ENCODE measurements at regions not wholly inside any gene's neighbourhood (a gene's known extent, or its start where the extent isn't known, plus 50 kb on each side); places are given as distances from the start of the nearest gene placed in this dataset.

DNA sequence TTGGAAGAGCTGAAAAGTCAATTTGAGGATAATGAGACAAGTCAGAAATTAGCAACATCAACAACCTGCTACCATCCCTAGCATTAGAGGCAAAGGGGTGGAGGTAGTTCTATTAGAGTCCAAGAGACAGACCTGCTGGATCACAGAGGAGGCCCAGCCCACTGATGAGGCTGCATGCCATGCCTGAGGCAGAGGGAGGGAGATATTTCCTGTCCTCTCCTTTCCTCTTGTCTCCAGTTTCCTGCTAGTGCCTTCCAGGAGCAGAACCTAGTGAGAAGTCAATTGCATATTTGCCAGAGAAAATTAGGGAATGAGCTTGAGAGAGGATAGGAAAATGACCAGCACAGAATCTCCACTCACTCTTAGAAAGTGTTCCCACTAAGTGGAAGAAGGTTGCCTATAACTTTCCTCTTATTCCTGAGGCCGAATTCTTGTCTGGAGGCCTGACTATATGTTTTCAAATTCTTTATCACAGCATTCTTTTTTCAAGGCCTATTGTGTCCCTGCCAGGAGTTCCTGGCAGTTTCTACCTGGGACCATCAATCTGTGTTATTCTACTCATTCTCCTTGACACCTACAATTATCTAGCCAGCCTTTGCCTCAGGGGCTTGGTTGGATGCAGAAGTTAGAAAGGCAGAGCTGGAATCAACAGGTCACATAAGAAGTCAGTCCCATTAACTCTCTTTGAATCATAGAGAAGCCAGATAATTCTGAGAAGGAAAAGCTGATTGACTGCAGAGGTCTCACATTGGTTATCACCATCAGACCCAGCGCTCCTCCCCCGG is 121.9 kb downstream of the EMP1 start:
- H3K27me3 Mint-ChIP-seq: peaks cover 9% of the 10 kb centered on the region

GRCh38 chr12:13316587-13317246 is 120.2 kb downstream of the EMP1 start:
- DNase-seq: no peak
- H3K4me3 Mint-ChIP-seq: no peak overlapping the region
- no peak overlapping the region for H3K27ac Mint-ChIP-seq
- no peaks in the 10 kb centered on the region for H3K4me1 Mint-ChIP-seq
- intact Hi-C loops (cut with micrococcal nuclease): no loop called here
- peaks cover 14% of the 10 kb centered on the region for H3K27me3 Mint-ChIP-seq
- H3K9me3 Mint-ChIP-seq: no peaks in the 10 kb centered on the region
- no peaks in the 10 kb centered on the region for H3K36me3 Mint-ChIP-seq (ENCODE audit: low read depth)

More for the DNA sequence above, 121.9 kb downstream of the EMP1 start:
- Mint-ChIP-seq H3K36me3 (ENCODE audit: low read depth) (no peaks in the 10 kb centered on the region), H3K4me3 (no peak overlapping the region), H3K4me1 (no peaks in the 10 kb centered on the region), H3K9me3 (no peaks in the 10 kb centered on the region), H3K27ac (no peak overlapping the region)
- intact Hi-C loops (cut with micrococcal nuclease): no loop called here
- DNase-seq: no peak

DNA sequence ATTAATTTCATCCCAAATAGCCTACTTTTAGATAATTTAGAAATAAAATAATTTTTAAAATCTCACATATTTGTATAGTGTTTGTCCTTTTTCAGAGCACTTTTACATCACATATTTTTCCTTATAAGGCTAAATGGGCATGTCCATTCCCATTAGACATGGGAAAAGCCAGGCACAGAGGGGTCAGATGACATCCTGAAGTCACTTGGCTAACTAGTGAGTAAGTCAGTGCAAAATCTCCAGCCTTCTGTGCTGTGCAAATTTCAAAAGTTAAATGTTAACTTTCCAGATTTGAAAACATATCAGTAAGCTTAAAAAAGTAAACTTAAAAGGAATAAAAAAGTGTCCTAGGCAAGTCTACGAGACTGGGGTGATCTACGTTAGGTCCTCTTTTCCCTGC is 117.4 kb downstream of the EMP1 start:
- Mint-ChIP-seq H3K4me3 (no peak overlapping the region), H3K27ac (no peak overlapping the region), H3K4me1 (no peaks in the 10 kb centered on the region), H3K36me3 (ENCODE audit: low read depth) (no peaks in the 10 kb centered on the region), H3K9me3 (no peaks in the 10 kb centered on the region), H3K27me3 (peaks cover 10% of the 10 kb centered on the region)
- DNase-seq: no peak
- intact Hi-C loops (cut with micrococcal nuclease): no loop called here

DNA sequence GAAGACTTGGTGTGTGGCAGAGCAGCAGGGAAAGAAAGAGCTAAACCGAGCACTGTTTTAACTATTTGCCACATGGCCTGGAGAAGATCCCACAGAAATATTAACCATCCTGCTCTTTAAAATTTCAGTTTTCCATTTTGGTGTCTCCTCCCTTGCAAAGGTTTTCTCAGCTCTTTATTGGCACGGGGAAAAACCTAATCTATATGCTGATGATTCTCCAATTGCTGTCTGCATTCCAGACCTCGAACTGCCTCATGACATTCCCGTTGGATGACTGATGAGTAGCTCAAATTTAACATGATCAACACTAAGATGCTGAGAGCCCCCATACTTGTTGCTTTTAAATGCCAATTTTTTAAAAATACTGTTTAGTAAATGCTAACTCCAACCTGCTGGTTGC is 115.0 kb downstream of the EMP1 start:
- Mint-ChIP-seq H3K27ac (no peak overlapping the region), H3K27me3 (peaks cover 16% of the 10 kb centered on the region), H3K36me3 (ENCODE audit: low read depth) (no peaks in the 10 kb centered on the region), H3K9me3 (no peaks in the 10 kb centered on the region), H3K4me3 (no peak overlapping the region), H3K4me1 (no peaks in the 10 kb centered on the region)
- DNase-seq: no peak
- intact Hi-C loops (cut with micrococcal nuclease): no loop called here

- H3K4me1 Mint-ChIP-seq: no peaks in the 10 kb centered on the region
- H3K27me3 Mint-ChIP-seq: peaks cover 20% of the 10 kb centered on the region
- H3K36me3 Mint-ChIP-seq (ENCODE audit: low read depth): no peaks in the 10 kb centered on the region
- H3K4me3 Mint-ChIP-seq: no peak overlapping the region
- no peaks in the 10 kb centered on the region for H3K9me3 Mint-ChIP-seq
- no peak for DNase-seq
- intact Hi-C loops (cut with micrococcal nuclease): no loop called here
- no peak overlapping the region for H3K27ac Mint-ChIP-seq
Measured at GRCh38 chr12:13307143-13307816, 110.8 kb downstream of the EMP1 start.

DNA sequence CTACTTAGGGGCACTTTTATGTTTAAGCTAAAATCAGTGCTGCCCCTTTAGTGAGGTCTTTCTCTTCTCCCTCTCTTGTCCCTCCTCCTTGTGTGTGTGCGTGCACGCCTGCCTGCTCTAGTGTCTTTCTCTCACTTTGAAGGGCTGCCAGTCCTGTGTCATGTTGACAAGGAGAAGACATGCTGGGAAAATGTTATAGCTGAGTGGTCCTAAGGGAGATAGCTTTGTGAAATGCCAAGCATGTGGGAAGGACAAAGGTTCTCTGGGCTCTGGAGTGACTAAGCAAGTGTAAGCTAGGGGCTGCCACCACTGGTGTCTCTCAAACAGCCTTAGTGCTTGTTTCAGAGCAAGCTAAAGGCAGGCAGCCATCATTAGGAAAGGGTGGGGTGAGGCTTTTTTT is 108.4 kb downstream of the EMP1 start:
- Mint-ChIP-seq H3K36me3 (ENCODE audit: low read depth) (no peaks in the 10 kb centered on the region), H3K9me3 (no peaks in the 10 kb centered on the region), H3K4me1 (no peaks in the 10 kb centered on the region), H3K27ac (no peak overlapping the region), H3K27me3 (peaks cover 18% of the 10 kb centered on the region), H3K4me3 (no peak overlapping the region)
- DNase-seq: no peak
- intact Hi-C loops (cut with micrococcal nuclease): no loop called here

GRCh38 chr12:13299457-13299856 is 102.9 kb downstream of the EMP1 start:
- Mint-ChIP-seq H3K4me3 (no peak overlapping the region), H3K27ac (no peak overlapping the region), H3K9me3 (no peaks in the 10 kb centered on the region), H3K4me1 (no peaks in the 10 kb centered on the region), H3K36me3 (ENCODE audit: low read depth) (no peaks in the 10 kb centered on the region), H3K27me3 (peaks cover 9% of the 10 kb centered on the region)
- no peak for DNase-seq
- intact Hi-C loops (cut with micrococcal nuclease): no loop called here

GRCh38 chr12:13293096-13293495 is 96.6 kb downstream of the EMP1 start:
- intact Hi-C loops (cut with micrococcal nuclease): no loop called here
- no peaks in the 10 kb centered on the region for H3K9me3 Mint-ChIP-seq
- H3K27me3 Mint-ChIP-seq: peaks cover 2% of the 10 kb centered on the region
- H3K27ac Mint-ChIP-seq: no peak overlapping the region
- H3K4me3 Mint-ChIP-seq: no peak overlapping the region
- DNase-seq: no peak
- H3K36me3 Mint-ChIP-seq (ENCODE audit: low read depth): no peaks in the 10 kb centered on the region
- no peaks in the 10 kb centered on the region for H3K4me1 Mint-ChIP-seq

- Mint-ChIP-seq H3K36me3 (ENCODE audit: low read depth) (no peaks in the 10 kb centered on the region), H3K27me3 (peaks cover 9% of the 10 kb centered on the region), H3K27ac (no peak overlapping the region), H3K9me3 (no peaks in the 10 kb centered on the region), H3K4me1 (no peaks in the 10 kb centered on the region), H3K4me3 (no peak overlapping the region)
- intact Hi-C loops (cut with micrococcal nuclease): loop anchor here (10.0 kb wide), 1 partner anchor 375 kb away; no protein-coding TSS in a partner anchor
- DNase-seq: no peak
Measured at GRCh38 chr12:13289653-13290289, 93.2 kb downstream of the EMP1 start.

GRCh38 chr12:13288937-13289652 is 92.6 kb downstream of the EMP1 start:
- Mint-ChIP-seq H3K27me3 (peaks cover 9% of the 10 kb centered on the region), H3K27ac (no peak overlapping the region), H3K9me3 (no peaks in the 10 kb centered on the region), H3K4me1 (no peaks in the 10 kb centered on the region), H3K36me3 (ENCODE audit: low read depth) (no peaks in the 10 kb centered on the region), H3K4me3 (no peak overlapping the region)
- intact Hi-C loops (cut with micrococcal nuclease): loop anchor here (10.0 kb wide), 1 partner anchor 376 kb away; no protein-coding TSS in a partner anchor
- no peak for DNase-seq

- H3K9me3 Mint-ChIP-seq: no peaks in the 10 kb centered on the region
- H3K4me1 Mint-ChIP-seq: no peaks in the 10 kb centered on the region
- no peak overlapping the region for H3K27ac Mint-ChIP-seq
- H3K27me3 Mint-ChIP-seq: peaks cover 9% of the 10 kb centered on the region
- no peaks in the 10 kb centered on the region for H3K36me3 Mint-ChIP-seq (ENCODE audit: low read depth)
- DNase-seq: no peak
- H3K4me3 Mint-ChIP-seq: no peak overlapping the region
- intact Hi-C loops (cut with micrococcal nuclease): loop anchor here (10.0 kb wide), 1 partner anchor 376 kb away; no protein-coding TSS in a partner anchor
Measured at GRCh38 chr12:13288501-13288900, 92.0 kb downstream of the EMP1 start.

- no peak for DNase-seq
- H3K4me1 Mint-ChIP-seq: no peaks in the 10 kb centered on the region
- no peaks in the 10 kb centered on the region for H3K36me3 Mint-ChIP-seq (ENCODE audit: low read depth)
- intact Hi-C loops (cut with micrococcal nuclease): loop anchor here (10.0 kb wide), 1 partner anchor 381 kb away; no protein-coding TSS in a partner anchor
- no peak overlapping the region for H3K4me3 Mint-ChIP-seq
- no peak overlapping the region for H3K27ac Mint-ChIP-seq
- H3K27me3 Mint-ChIP-seq: peaks cover 12% of the 10 kb centered on the region
- no peaks in the 10 kb centered on the region for H3K9me3 Mint-ChIP-seq
Measured at GRCh38 chr12:13283867-13284266, 87.3 kb downstream of the EMP1 start.

- peaks cover 3% of the 10 kb centered on the region for H3K4me1 Mint-ChIP-seq
- no peaks in the 10 kb centered on the region for H3K9me3 Mint-ChIP-seq
- intact Hi-C loops (cut with micrococcal nuclease): loop anchor here (10.0 kb wide), 1 partner anchor 382 kb away; no protein-coding TSS in a partner anchor
- no peaks in the 10 kb centered on the region for H3K36me3 Mint-ChIP-seq (ENCODE audit: low read depth)
- H3K27me3 Mint-ChIP-seq: peaks cover 15% of the 10 kb centered on the region
- no peak for DNase-seq
- no peak overlapping the region for H3K4me3 Mint-ChIP-seq
- no peak overlapping the region for H3K27ac Mint-ChIP-seq
Measured at GRCh38 chr12:13282861-13283260, 86.3 kb downstream of the EMP1 start.

All from activated CD4-positive, alpha-beta T cell treated with anti-CD3 and anti-CD28 coated beads, Interleukin-2, amount 10 ng/mL, durations not matched to agents 24 days and 14 days (primary cell).